ENCODE measurements at regions not wholly inside any gene's neighbourhood (a gene's known extent, or its start where the extent isn't known, plus 50 kb on each side); places are given as distances from the start of the nearest gene placed in this dataset.
"Not testable (repeated sequence)": the region's sequence is repeated elsewhere in the genome, so short reads cannot be mapped to it uniquely, and the experiment has no call there.

DNA sequence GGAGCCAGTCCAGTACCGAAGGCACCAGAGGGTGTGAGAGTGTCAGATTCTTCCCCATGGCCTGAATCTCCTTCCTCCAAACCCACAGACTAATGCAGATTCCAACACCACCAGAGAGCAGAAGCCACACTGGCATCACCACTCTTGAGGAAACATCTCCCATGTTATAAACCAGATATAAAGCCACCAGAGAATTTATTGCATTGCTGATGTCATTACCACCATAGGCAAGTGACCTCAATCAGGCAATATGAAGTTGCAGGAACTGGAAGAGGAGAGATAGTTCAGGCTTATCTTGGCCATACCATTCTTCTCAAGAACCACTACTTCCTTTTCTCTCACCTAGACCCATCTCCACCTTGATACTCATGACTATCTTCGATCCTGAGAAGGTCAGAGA is 653.4 kb downstream of the TMEM121 start:
- DNase-seq (ENCODE audit: low read depth, low spot score): no peak
- no peak overlapping the region for H3K4me3 ChIP-seq (ENCODE audit: insufficient read length, low read depth)
- no peak overlapping the region for H3K9ac ChIP-seq (ENCODE audit: insufficient read length, low read depth)
- H3K4me1 ChIP-seq (ENCODE audit: insufficient read depth, insufficient read length): no peaks in the 10 kb centered on the region
- H3K9me3 ChIP-seq (ENCODE audit: insufficient read depth, low read length): no peaks in the 10 kb centered on the region
- no peak for TF ChIP-seq YY1 (IDR thresholded peaks at IDR 0.05; ENCODE audit: insufficient read depth, insufficient read length)
- H3K27me3 ChIP-seq (ENCODE audit: insufficient read depth, insufficient read length): peaks cover 24% of the 10 kb centered on the region
- H3K36me3 ChIP-seq (ENCODE audit: insufficient read depth, insufficient read length, low read length): no peaks in the 10 kb centered on the region

DNA sequence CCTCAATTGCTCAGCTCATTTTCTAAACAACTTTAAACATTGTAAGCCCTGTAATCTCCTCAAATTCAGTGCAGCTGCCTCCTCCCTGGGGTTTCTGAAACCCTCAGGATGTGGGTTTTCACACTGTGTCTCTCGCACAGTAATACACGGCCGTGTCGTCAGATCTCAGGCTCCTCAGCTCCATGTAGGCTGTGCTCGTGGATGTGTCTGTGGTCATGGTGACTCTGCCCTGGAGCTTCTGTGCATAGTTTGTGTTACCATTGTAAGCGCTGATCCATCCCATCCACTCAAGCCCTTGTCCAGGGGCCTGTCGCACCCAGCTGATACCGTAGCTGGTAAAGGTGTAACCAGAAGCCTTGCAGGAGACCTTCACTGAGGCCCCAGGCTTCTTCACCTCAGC is 658.4 kb downstream of the TMEM121 start:
- not testable (repeated sequence) for H3K36me3 ChIP-seq (ENCODE audit: insufficient read depth, insufficient read length, low read length); H3K9ac ChIP-seq (ENCODE audit: insufficient read length, low read depth); H3K4me3 ChIP-seq (ENCODE audit: insufficient read length, low read depth); DNase-seq (ENCODE audit: low read depth, low spot score); H3K9me3 ChIP-seq (ENCODE audit: insufficient read depth, low read length); H3K4me1 ChIP-seq (ENCODE audit: insufficient read depth, insufficient read length)
- peaks cover 26% of the 10 kb centered on the region for H3K27me3 ChIP-seq (ENCODE audit: insufficient read depth, insufficient read length)

DNA sequence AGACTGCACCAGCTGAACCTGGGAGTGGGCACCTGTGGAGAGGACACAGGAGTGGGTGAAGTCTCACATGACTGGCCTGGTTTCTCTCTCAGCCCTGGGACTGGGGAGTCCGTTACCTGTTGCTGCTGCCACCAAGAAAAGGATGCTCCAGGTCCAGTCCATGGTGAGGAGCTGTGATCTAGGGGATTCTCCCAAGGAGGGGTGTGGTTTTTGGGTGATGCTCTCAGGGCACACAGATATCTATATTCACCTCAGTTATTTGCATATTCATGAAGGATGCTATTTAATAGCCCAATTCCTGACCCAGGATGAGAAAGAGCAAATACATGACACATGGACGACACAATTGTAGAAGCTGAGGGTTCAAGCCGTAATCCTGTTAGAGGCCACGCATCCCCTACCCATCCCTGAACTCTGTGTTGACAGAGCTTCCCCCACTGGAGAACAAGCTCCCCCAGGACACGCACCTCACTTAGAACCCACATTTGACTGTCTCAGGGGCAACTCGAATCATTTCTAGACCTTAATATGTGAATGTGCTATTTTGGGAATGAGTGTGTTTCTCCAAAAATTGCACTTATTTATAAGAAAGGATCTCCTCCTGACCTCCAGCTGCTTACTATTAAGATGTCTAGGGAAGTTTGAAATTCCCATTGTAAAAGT is 658.9 kb downstream of the TMEM121 start:
- DNase-seq (ENCODE audit: low read depth, low spot score); H3K9ac ChIP-seq (ENCODE audit: insufficient read length, low read depth); H3K9me3 ChIP-seq (ENCODE audit: insufficient read depth, low read length); H3K4me1 ChIP-seq (ENCODE audit: insufficient read depth, insufficient read length); H3K4me3 ChIP-seq (ENCODE audit: insufficient read length, low read depth); H3K36me3 ChIP-seq (ENCODE audit: insufficient read depth, insufficient read length, low read length): not testable (repeated sequence)
- peaks cover 28% of the 10 kb centered on the region for H3K27me3 ChIP-seq (ENCODE audit: insufficient read depth, insufficient read length)

DNA sequence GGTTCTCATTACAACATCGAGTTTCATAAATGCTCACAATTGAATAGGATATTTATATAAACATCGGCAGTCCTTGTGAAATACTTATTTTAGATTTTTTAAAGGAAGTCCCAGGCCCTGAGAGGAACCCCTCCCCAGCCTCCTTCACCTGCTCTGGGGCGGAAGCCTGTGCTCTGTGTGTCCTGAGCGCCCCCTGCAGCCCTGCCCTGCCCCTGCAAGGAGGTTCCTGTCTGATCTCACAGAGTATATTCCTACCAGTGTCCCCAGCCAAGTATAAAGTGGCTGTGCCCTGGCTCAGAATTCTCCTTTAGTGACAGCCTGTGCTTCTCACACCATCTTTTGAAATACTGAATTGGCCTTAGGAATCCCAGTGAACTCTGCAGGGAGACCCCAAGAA is 659.5 kb downstream of the TMEM121 start:
- Histone ChIP-seq H3K9ac (ENCODE audit: insufficient read length, low read depth) (no peak overlapping the region), H3K27me3 (ENCODE audit: insufficient read depth, insufficient read length) (peaks cover 31% of the 10 kb centered on the region), H3K9me3 (ENCODE audit: insufficient read depth, low read length) (no peaks in the 10 kb centered on the region), H3K4me1 (ENCODE audit: insufficient read depth, insufficient read length) (no peaks in the 10 kb centered on the region), H3K36me3 (ENCODE audit: insufficient read depth, insufficient read length, low read length) (no peaks in the 10 kb centered on the region), H3K4me3 (ENCODE audit: insufficient read length, low read depth) (no peak overlapping the region)
- DNase-seq (ENCODE audit: low read depth, low spot score): no peak
- TF ChIP-seq ZNF274 (IDR thresholded peaks at IDR 0.05; ENCODE audit: low read depth, low read length): no peak
- TF ChIP-seq YY1 (IDR thresholded peaks at IDR 0.05; ENCODE audit: insufficient read depth, insufficient read length): no peak

DNA sequence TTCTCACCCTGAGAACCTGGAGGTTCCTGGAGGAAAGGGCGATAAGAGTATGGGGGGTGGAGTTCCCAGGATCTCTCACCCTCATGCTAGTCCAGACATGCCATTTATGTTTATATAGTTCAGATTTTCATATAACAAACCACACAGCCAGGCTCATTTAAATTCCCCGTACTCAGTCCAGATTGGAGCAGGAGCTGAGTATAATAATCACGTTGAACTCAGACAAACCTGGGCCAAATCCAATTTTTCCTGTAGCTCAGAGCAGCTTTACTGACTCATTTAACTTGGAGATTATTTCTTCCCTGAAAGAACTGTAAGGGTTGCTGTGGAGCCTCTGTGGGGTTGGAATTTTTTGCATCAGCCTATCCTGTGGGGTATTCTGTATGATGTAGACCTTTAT is 660.8 kb downstream of the TMEM121 start:
- H3K4me1 ChIP-seq (ENCODE audit: insufficient read depth, insufficient read length): no peaks in the 10 kb centered on the region
- H3K36me3 ChIP-seq (ENCODE audit: insufficient read depth, insufficient read length, low read length): no peaks in the 10 kb centered on the region
- DNase-seq (ENCODE audit: low read depth, low spot score): no peak
- H3K9ac ChIP-seq (ENCODE audit: insufficient read length, low read depth): no peak overlapping the region
- peaks cover 20% of the 10 kb centered on the region for H3K27me3 ChIP-seq (ENCODE audit: insufficient read depth, insufficient read length)
- no peaks in the 10 kb centered on the region for H3K9me3 ChIP-seq (ENCODE audit: insufficient read depth, low read length)
- H3K4me3 ChIP-seq (ENCODE audit: insufficient read length, low read depth): no peak overlapping the region
- TF ChIP-seq SUZ12 (IDR thresholded peaks at IDR 0.05; ENCODE audit: extremely low read depth, insufficient read depth, insufficient read length): no peak
- TF ChIP-seq YY1 (IDR thresholded peaks at IDR 0.05; ENCODE audit: insufficient read depth, insufficient read length): no peak
- TF ChIP-seq ZNF274 (IDR thresholded peaks at IDR 0.05; ENCODE audit: low read depth, low read length): no peak

DNA sequence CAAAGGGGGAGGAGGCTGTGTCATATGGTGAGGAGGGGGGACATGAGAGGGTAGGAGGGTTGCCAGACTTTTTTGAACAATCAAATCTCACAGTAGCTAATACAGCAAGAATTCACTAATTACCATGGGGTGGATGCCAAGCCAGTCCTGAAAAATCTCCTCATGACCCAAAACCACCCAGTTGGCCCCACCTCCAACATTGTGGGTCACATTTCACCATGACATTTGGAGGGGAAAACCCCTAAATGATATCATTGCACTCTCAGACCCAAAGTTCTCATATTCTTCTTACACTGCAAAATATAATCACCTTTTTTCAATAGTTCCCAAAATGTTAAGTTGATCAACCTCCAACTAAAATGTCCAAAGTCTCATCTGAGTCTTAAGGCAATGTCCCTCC is 666.3 kb downstream of the TMEM121 start:
- H3K9me3 ChIP-seq (ENCODE audit: insufficient read depth, low read length); DNase-seq (ENCODE audit: low read depth, low spot score); H3K9ac ChIP-seq (ENCODE audit: insufficient read length, low read depth); H3K4me3 ChIP-seq (ENCODE audit: insufficient read length, low read depth); H3K4me1 ChIP-seq (ENCODE audit: insufficient read depth, insufficient read length); H3K36me3 ChIP-seq (ENCODE audit: insufficient read depth, insufficient read length, low read length): not testable (repeated sequence)
- H3K27me3 ChIP-seq (ENCODE audit: insufficient read depth, insufficient read length): peaks cover 21% of the 10 kb centered on the region

DNA sequence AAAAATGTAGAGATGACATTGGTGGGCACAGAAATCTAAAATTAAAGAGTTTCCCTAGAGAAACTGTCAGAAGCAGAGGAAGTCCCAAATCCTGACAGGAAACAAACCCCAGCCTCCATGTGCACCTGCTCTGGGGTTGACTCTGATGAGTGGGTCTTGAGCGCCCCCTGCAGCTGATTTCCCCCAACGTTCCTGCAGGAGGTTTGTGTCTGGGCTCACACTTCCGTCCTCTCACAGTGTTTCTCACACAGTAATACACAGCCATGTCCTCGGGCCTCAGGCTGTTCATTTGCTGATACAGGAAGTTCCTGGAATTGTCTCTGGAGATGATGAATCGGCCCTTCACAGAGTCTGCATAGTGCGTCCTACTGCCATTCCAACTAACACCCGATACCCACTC is 670.1 kb downstream of the TMEM121 start:
- H3K9ac ChIP-seq (ENCODE audit: insufficient read length, low read depth); H3K4me1 ChIP-seq (ENCODE audit: insufficient read depth, insufficient read length); H3K9me3 ChIP-seq (ENCODE audit: insufficient read depth, low read length); H3K4me3 ChIP-seq (ENCODE audit: insufficient read length, low read depth); DNase-seq (ENCODE audit: low read depth, low spot score); H3K36me3 ChIP-seq (ENCODE audit: insufficient read depth, insufficient read length, low read length): not testable (repeated sequence)
- peaks cover 47% of the 10 kb centered on the region for H3K27me3 ChIP-seq (ENCODE audit: insufficient read depth, insufficient read length)

DNA sequence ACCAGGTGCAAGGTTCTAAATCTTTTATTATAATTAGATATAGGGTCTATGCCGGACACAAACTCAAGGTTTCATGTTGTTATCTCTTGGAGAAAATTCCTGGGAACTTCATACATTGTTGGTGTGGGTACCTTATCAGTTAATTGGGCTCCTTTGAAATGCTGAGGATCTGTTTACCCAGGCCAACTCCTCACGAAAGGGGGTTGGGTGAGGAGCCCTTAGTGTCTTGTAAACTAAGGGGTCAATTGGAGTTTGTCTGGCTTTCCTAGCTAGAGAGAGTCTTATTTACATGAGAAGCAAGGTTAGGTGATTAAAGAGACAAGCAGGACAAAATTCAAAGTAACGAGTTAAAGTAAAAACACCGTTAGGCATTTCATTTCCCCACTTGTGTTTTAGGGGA is 670.9 kb downstream of the TMEM121 start:
- H3K4me3 ChIP-seq (ENCODE audit: insufficient read length, low read depth); H3K9me3 ChIP-seq (ENCODE audit: insufficient read depth, low read length); DNase-seq (ENCODE audit: low read depth, low spot score); H3K36me3 ChIP-seq (ENCODE audit: insufficient read depth, insufficient read length, low read length); H3K9ac ChIP-seq (ENCODE audit: insufficient read length, low read depth); H3K4me1 ChIP-seq (ENCODE audit: insufficient read depth, insufficient read length): not testable (repeated sequence)
- H3K27me3 ChIP-seq (ENCODE audit: insufficient read depth, insufficient read length): peaks cover 55% of the 10 kb centered on the region

All from NT2/D1 (cell line).